SU-DHL-6 (cell line): ENCODE measurements at regions not wholly inside any gene's neighbourhood (a gene's known extent, or its start where the extent isn't known, plus 50 kb on each side); places are given as distances from the start of the nearest gene placed in this dataset.

Experiments used
- CTCF ChIP-seq: fragments of 200-600 bp; sonication (generic); IDR thresholded peaks from one replicate; pipeline ENCODE4 v1.5.1; 2017; ENCODE audit warnings: antibody characterized with exemption, mild to moderate bottlenecking, low read length, moderate library complexity; ENCODE audit not compliant: insufficient read depth, poor library complexity, severe bottlenecking
- EZH2phosphoT487 ChIP-seq: fragments of 200-600 bp; sonication (generic), shearing (Covaris generic); conservative IDR thresholded peaks from 2 replicates; pipeline ENCODE4 v1.6.1; 2018; ENCODE audit warnings: mild to moderate bottlenecking, antibody characterized with exemption, low read length, moderate library complexity, mixed read lengths

- no peak for TF ChIP-seq CTCF
- TF ChIP-seq EZH2phosphoT487: no peak
Measured at GRCh38 chr1:86282611-86283010, 113.5 kb downstream of the ODF2L start.
